Neuronal stem cell (in vitro differentiated cells): ENCODE measurements at regions not wholly inside any gene's neighbourhood (a gene's known extent, or its start where the extent isn't known, plus 50 kb on each side); places are given as distances from the start of the nearest gene placed in this dataset.

Experiments
- DNase-seq: peaks from one replicate; pipeline ENCODE4 v3.0.0-alpha.2; 2013; ENCODE audit warnings: low spot score
- H2AFZ ChIP-seq: one replicate; pipeline ENCODE4 v1.6.1; 2013; ENCODE audit warnings: mild to moderate bottlenecking, low read length, inconsistent platforms
- H2AK5ac ChIP-seq: 2 replicates; pipeline ENCODE4 v1.6.1; 2013; ENCODE audit warnings: low read depth, mild to moderate bottlenecking, inconsistent platforms, low read length, moderate library complexity, mixed read lengths
- H2BK120ac ChIP-seq: 2 replicates; pipeline ENCODE4 v1.6.1; 2013; ENCODE audit warnings: low read depth, mild to moderate bottlenecking, inconsistent platforms, low read length, moderate library complexity, mixed read lengths
- H2BK12ac ChIP-seq: one replicate; pipeline ENCODE4 v1.6.1; 2013; ENCODE audit warnings: low read length, inconsistent platforms
- H2BK15ac ChIP-seq: 2 replicates; pipeline ENCODE4 v1.6.1; 2013; ENCODE audit warnings: mild to moderate bottlenecking, low read length, inconsistent platforms, mixed read lengths
- H2BK5ac ChIP-seq: one replicate; pipeline ENCODE4 v1.6.1; 2013; ENCODE audit warnings: inconsistent platforms, mild to moderate bottlenecking, low read length, moderate library complexity
- H3K14ac ChIP-seq: one replicate; pipeline ENCODE4 v1.6.1; 2013; ENCODE audit warnings: low read length, inconsistent platforms
- H3K18ac ChIP-seq: 2 replicates; pipeline ENCODE4 v1.6.1; 2013; ENCODE audit warnings: low read length, inconsistent platforms
- H3K23ac ChIP-seq: 2 replicates; pipeline ENCODE4 v1.6.1; 2013; ENCODE audit warnings: low read depth, mild to moderate bottlenecking, mixed read lengths, low read length, inconsistent platforms; ENCODE audit not compliant: poor library complexity
- H3K27ac ChIP-seq: replicated peaks from 3 replicates; pipeline ENCODE4 v1.5.1; 2013; ENCODE audit warnings: low read length, inconsistent platforms
- H3K27me3 ChIP-seq, 3 experiments: 2 replicates each; pipeline ENCODE4 v1.6.1; 2013; ENCODE audit warnings: low read length in 3 of 3, mild to moderate bottlenecking in 2 of 3, inconsistent platforms in 1 of 3, low read depth in 1 of 3, mixed read lengths in 1 of 3, moderate library complexity in 1 of 3; ENCODE audit not compliant: control insufficient read depth in 3 of 3, insufficient read depth in 3 of 3
- H3K36me3 ChIP-seq, 2 donors: replicated peaks in 1 of 2; 2 replicates each; pipeline ENCODE4 v1.6.1; 2013; ENCODE audit warnings: low read length in 2 of 2; ENCODE audit not compliant: control insufficient read depth in 2 of 2, insufficient read depth in 2 of 2
- H3K4ac ChIP-seq: 2 replicates; pipeline ENCODE4 v1.6.1; 2013; ENCODE audit warnings: inconsistent platforms, mild to moderate bottlenecking, low read length, moderate library complexity
- H3K4me1 ChIP-seq, 2 donors: 1 replicate in 1 of 2; 2 replicates in 1 of 2; pipeline ENCODE4 v1.6.1; 2013; ENCODE audit warnings: low read length in 2 of 2, low read depth in 1 of 2; ENCODE audit not compliant: control insufficient read depth in 2 of 2, insufficient read depth in 1 of 2
- H3K4me2 ChIP-seq: one replicate; pipeline ENCODE4 v1.6.1; 2013; ENCODE audit warnings: mild to moderate bottlenecking, low read length, inconsistent platforms; ENCODE audit not compliant: insufficient read depth, poor library complexity, severe bottlenecking
- H3K4me3 ChIP-seq, 2 donors: 2 replicates each; pipeline ENCODE4 v1.5.1; 2013; ENCODE audit warnings: low read length in 2 of 2, mild to moderate bottlenecking in 2 of 2, inconsistent platforms in 1 of 2, moderate library complexity in 1 of 2
- H3K79me1 ChIP-seq: one replicate; pipeline ENCODE4 v1.6.1; 2013; ENCODE audit warnings: low read depth, mild to moderate bottlenecking, inconsistent platforms, low read length, moderate library complexity
- H3K9ac ChIP-seq: one replicate; pipeline ENCODE4 v1.6.1; 2013; ENCODE audit warnings: mild to moderate bottlenecking, low read depth, low read length, inconsistent platforms; ENCODE audit not compliant: poor library complexity
- H3K9me3 ChIP-seq, 2 donors: replicated peaks in 1 of 2; 2 replicates each; pipeline versions ENCODE3 to v1.6.1; 2013; ENCODE audit warnings: low read length in 2 of 2, mild to moderate bottlenecking in 2 of 2, inconsistent platforms in 1 of 2, low read depth in 1 of 2, mixed read lengths in 1 of 2, moderate library complexity in 1 of 2; ENCODE audit not compliant: control insufficient read depth in 2 of 2, insufficient read depth in 1 of 2
- H4K8ac ChIP-seq: one replicate; pipeline ENCODE4 v1.6.1; 2013; ENCODE audit warnings: low read depth, mild to moderate bottlenecking, inconsistent platforms, low read length, moderate library complexity
- H4K91ac ChIP-seq: one replicate; pipeline ENCODE4 v1.6.1; 2013; ENCODE audit warnings: low read length, low read depth, mild to moderate bottlenecking, inconsistent platforms; ENCODE audit not compliant: poor library complexity
- WGBS, 2 donors: extraction: QIAGEN DNeasy Blood & Tissue Kit; methylation state at CpG; one replicate each; pipeline ENCODE4 v1.1.7; 2013; ENCODE audit warnings: missing lambda C conversion rate in 2 of 2, mixed read lengths in 1 of 2; ENCODE audit not compliant: insufficient read length in 2 of 2, insufficient replicate concordance in 1 of 2; ENCODE audit errors: extremely low coverage in 2 of 2; 5-methylcytosine and 5-hydroxymethylcytosine counted together

GRCh38 chr5:171639205-171639621, 146.4 kb upstream of the SMIM23 start:
- no peak overlapping the region for H2BK15ac ChIP-seq

GRCh38 chr5:171639966-171640365, 145.7 kb upstream of the SMIM23 start:
- Histone ChIP-seq H3K9ac (no peak overlapping the region), H3K36me3 (no peaks in the 10 kb centered on the region), H2BK120ac (no peak overlapping the region), H2BK5ac (no peak overlapping the region), H3K14ac (no peak overlapping the region), H3K4me1 (peaks cover 3 to 4% of the 10 kb centered on the region in 2 donors), H4K8ac (no peak overlapping the region), H2AK5ac (no peak overlapping the region), H3K27me3 (no peaks in the 10 kb centered on the region), H3K79me1 (no peaks in the 10 kb centered on the region), H3K18ac (no peak overlapping the region), H4K91ac (no peak overlapping the region), H3K4me2 (no peak overlapping the region), H3K23ac (no peak overlapping the region), H2BK15ac (no peak overlapping the region), H3K27ac (no peak overlapping the region), H3K9me3 (no peaks in the 10 kb centered on the region), H2BK12ac (no peak overlapping the region), H2AFZ (no peak overlapping the region), H3K4me3 (no peak overlapping the region), H3K4ac (no peak overlapping the region)
- no CpG with 5 or more reads among the region's 4 CpGs for WGBS, 2 donors
- no peak for DNase-seq

More at GRCh38 chr5:171639205-171639621, 146.4 kb upstream of the SMIM23 start:
- H3K14ac ChIP-seq, result no peak overlapping the region
- H2AK5ac ChIP-seq, result no peak overlapping the region
- H2BK5ac ChIP-seq, result no peak overlapping the region
- no peak overlapping the region for H2BK12ac ChIP-seq
- no peak overlapping the region for H4K8ac ChIP-seq
- H4K91ac ChIP-seq, result no peak overlapping the region
- DNase-seq, result no peak
- H3K9ac ChIP-seq, result peak overlapping the region; percentile 16
- no peak overlapping the region for H3K4ac ChIP-seq
- no peak overlapping the region for H3K23ac ChIP-seq
- H3K79me1 ChIP-seq, result no peaks in the 10 kb centered on the region
- no peak overlapping the region for H3K4me2 ChIP-seq
- H3K9me3 ChIP-seq, result no peaks in the 10 kb centered on the region
- H3K4me1 ChIP-seq, result peaks cover 0 to 2% of the 10 kb centered on the region in 2 donors
- no peak overlapping the region for H3K4me3 ChIP-seq
- H3K27me3 ChIP-seq, result peaks cover 0 to 3% (median 0%) of the 10 kb centered on the region in 3 experiments
- WGBS, 2 donors, result no CpG with 5 or more reads among the region's 4 CpGs
- no peaks in the 10 kb centered on the region for H3K36me3 ChIP-seq
- H2AFZ ChIP-seq, result no peak overlapping the region
- no peak overlapping the region for H3K18ac ChIP-seq
- no peak overlapping the region for H2BK120ac ChIP-seq
- no peak overlapping the region for H3K27ac ChIP-seq

GRCh38 chr5:171640480-171640879, 145.1 kb upstream of the SMIM23 start:
- Histone ChIP-seq H2AFZ (no peak overlapping the region), H3K36me3 (no peaks in the 10 kb centered on the region), H3K4me3 (no peak overlapping the region), H2AK5ac (no peak overlapping the region), H2BK12ac (no peak overlapping the region), H3K4ac (no peak overlapping the region), H3K9me3 (no peaks in the 10 kb centered on the region), H3K14ac (no peak overlapping the region), H3K79me1 (no peaks in the 10 kb centered on the region), H2BK15ac (no peak overlapping the region), H3K4me2 (no peak overlapping the region), H4K8ac (no peak overlapping the region), H3K27ac (no peak overlapping the region), H3K18ac (no peak overlapping the region), H3K23ac (no peak overlapping the region), H3K27me3 (no peaks in the 10 kb centered on the region), H3K4me1 (peaks cover 3 to 4% of the 10 kb centered on the region in 2 donors), H2BK120ac (no peak overlapping the region), H2BK5ac (no peak overlapping the region), H4K91ac (no peak overlapping the region), H3K9ac (no peak overlapping the region)
- WGBS, 2 donors, result no CpG with 5 or more reads among the region's 3 CpGs
- DNase-seq, result no peak

- no peak for DNase-seq
- Histone ChIP-seq H3K9ac (no peak overlapping the region), H3K4me3 (no peak overlapping the region), H3K4me2 (no peak overlapping the region), H3K4ac (no peak overlapping the region), H2BK12ac (no peak overlapping the region), H3K18ac (no peak overlapping the region), H3K4me1 (peaks cover 4 to 7% of the 10 kb centered on the region in 2 donors), H4K8ac (no peak overlapping the region), H2AK5ac (no peak overlapping the region), H3K14ac (peak overlapping the region; percentile 11), H3K36me3 (no peaks in the 10 kb centered on the region), H4K91ac (no peak overlapping the region), H2BK15ac (no peak overlapping the region), H3K27me3 (peaks cover 0 to 6% (median 0%) of the 10 kb centered on the region in 3 experiments), H2BK120ac (no peak overlapping the region), H3K79me1 (no peaks in the 10 kb centered on the region), H3K9me3 (no peaks in the 10 kb centered on the region), H3K23ac (no peak overlapping the region), H2BK5ac (no peak overlapping the region), H2AFZ (no peak overlapping the region), H3K27ac (no peak overlapping the region)
These were observed 143.7 kb upstream of the SMIM23 start for GRCh38 chr5:171641891-171642290.
